Kidney glomerular epithelial cell (primary cell): ENCODE measurements at regions not wholly inside any gene's neighbourhood (a gene's known extent, or its start where the extent isn't known, plus 50 kb on each side); places are given as distances from the start of the nearest gene placed in this dataset.
"Not testable (repeated sequence)": the region's sequence is repeated elsewhere in the genome, so short reads cannot be mapped to it uniquely, and the experiment has no call there.

ENCODE experiments used
- DNase-seq: peaks from one replicate; lab custom pipeline; 2025; lab: John Stamatoyannopoulos, UW

DNA sequence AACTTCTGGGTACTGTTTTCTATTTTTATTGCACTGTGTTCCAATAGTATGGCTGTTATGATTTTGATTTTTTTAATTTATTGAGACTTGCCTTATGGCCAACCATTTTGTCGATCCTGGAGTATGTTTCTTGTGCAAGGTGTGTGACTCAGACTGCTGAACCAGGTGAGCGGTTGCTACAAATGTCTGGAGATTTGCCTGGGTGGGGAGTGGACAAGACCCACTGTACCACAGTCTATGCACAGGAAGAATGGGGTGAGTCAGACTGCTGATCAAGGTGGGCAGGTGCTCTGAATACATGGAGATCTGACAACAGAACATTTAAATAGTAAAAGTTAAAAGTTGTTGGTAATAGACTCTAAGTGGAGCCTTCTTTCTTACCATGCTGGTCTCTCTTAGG, 609.2 kb downstream of the CSNK1G3 start:
- DNase-seq = no peak

- no peak for DNase-seq
Measured at GRCh38 chr5:124114911-124115310, 602.9 kb downstream of the CSNK1G3 start.

- no peak for DNase-seq
Measured at GRCh38 chr5:124111886-124112285, 599.9 kb downstream of the CSNK1G3 start.

- no peak for DNase-seq
Measured at GRCh38 chr5:124110942-124111341, 599.0 kb downstream of the CSNK1G3 start.

GRCh38 chr5:124105326-124105725, 593.3 kb downstream of the CSNK1G3 start:
- no peak for DNase-seq

DNA sequence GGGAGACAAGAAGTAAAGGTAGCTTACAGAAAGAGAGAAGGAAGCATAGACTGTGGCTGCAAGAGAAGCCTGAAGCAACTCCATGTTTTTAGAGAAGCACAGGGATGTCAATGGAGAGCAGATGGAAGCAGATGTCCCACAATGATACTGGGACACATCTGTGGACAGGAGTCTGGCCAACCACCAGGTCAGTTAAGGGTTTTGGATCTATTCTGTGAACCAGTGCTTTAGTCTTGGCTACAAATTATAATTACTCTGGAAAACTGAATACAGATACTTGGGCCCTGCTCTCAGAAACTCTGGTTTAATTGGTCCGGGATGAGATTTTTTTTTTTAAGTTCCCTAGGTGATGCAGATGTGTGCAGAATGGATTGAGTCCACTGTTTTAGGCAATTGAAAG, 592.8 kb downstream of the CSNK1G3 start:
- DNase-seq = no peak

- no peak for DNase-seq
Measured at GRCh38 chr5:124104344-124104743, 592.4 kb downstream of the CSNK1G3 start.

GRCh38 chr5:124103671-124104070, 591.7 kb downstream of the CSNK1G3 start:
- DNase-seq = no peak

DNA sequence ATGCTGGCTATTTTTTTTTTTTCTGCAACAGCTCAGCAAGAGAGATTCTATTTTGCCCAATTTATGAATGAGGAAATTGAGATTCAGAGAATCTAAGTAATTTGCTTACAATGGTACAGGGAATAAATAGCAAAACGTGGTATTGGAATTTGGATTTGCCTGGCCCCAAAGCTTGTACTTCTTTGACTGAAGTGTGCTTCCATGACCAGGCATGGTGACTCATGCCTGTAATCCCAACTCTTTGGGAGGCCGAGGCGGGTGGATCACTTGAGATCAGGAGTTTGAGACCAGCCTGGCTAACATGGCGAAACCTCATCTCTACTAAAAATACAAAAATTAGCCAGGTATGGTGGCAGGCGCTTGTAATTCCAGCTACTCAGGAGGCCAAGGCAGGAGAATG, 591.1 kb downstream of the CSNK1G3 start:
- DNase-seq = not testable (repeated sequence)

- no peak for DNase-seq
Measured at GRCh38 chr5:124102486-124102885, 590.5 kb downstream of the CSNK1G3 start.

- DNase-seq = no peak
Measured at GRCh38 chr5:124093658-124094057, 581.7 kb downstream of the CSNK1G3 start.

DNA sequence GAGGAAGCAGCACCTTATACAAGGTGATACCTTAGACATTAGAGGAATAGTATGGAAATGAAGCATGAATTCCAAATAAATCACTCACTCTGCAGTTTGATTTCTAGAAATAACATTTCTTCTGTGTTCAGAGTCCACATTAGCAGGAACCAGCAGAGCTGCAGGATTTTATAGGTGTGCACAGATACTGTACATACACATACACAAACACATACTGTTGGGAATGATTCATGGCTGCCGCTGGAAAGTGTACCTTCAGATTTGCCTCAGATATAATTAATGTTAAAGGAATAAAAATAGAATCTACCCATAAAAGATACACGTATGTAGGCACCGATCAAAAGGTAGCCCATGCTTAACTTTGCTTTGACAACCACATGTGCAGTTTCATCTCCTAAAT, 578.1 kb downstream of the CSNK1G3 start:
- no peak for DNase-seq

- no peak for DNase-seq
Measured at GRCh38 chr5:124089578-124089977, 577.6 kb downstream of the CSNK1G3 start.

DNA sequence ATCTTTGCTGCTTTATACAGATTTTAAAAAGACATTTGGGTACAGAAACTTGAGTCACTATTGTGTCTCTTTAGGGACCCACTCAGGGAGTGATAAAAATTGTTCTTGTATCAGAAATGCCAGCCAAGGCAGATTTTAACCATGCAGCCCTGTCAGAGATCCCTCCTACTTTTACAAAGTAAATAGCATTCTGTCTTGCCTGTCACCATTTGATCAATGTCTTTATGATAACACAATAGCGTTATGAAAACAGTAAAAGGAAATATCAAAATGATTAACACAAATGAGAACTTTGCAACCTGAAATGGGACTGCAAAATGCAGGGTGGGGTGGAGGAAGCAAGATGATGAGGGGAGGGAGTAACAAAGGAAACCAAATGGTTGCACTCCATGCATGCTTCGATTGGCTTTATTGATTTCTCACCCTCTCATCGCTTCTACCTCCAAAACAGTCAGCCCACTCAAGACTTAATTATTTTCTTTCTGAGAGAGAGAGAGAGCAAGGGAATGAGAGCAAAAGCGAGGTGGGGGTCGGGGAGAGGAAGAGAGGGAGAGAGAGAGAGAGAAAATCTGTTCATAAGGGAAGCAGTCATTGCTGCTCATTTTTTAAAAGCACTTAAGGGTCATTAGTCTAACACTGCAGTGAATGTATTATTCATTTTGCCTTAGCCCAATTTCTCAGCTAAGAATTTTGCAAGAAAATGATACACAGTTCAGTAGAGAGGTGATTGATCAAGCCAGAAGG, 576.5 kb downstream of the CSNK1G3 start:
- no peak for DNase-seq

GRCh38 chr5:124087752-124088151, 575.8 kb downstream of the CSNK1G3 start:
- no peak for DNase-seq

DNA sequence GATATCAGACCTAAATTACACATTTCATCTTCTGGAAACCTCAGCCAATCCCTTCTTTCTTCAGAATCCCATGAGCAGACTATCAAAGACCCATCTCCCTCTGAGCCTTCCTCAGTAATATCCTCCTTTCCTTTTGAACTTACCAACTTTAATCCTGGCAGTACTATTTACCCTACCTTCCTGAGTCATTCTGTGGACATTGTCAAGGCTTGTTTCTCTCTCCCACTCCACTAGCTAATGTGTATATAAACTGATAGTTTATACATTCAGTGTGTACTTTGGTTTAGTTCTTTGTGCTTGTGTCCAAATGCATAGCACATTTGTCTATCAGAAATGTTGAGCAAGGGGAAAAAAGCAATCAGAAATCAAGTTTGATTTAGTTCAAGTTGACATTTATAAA, 568.3 kb downstream of the CSNK1G3 start:
- DNase-seq = no peak

- no peak for DNase-seq
Measured at GRCh38 chr5:124079062-124079461, 567.1 kb downstream of the CSNK1G3 start.

DNA sequence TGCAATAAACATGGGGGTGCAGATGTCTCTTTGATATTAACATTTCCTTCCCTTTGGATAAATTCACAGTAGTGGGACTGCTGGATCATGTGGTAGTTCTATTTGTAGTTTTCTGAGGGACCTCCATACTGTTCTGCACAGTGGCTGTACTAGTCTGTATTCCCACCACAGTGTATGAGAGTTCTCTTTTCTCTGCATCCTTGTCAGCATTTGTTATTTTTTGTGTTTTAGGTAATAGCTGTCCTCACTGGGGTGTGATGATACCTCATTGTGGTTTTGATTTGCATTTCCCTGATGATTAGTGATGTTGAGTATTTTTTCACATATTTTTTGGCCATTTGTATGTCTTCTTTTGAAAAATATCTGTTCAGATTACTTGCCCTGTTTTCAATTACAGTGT, 562.5 kb downstream of the CSNK1G3 start:
- no peak for DNase-seq

DNA sequence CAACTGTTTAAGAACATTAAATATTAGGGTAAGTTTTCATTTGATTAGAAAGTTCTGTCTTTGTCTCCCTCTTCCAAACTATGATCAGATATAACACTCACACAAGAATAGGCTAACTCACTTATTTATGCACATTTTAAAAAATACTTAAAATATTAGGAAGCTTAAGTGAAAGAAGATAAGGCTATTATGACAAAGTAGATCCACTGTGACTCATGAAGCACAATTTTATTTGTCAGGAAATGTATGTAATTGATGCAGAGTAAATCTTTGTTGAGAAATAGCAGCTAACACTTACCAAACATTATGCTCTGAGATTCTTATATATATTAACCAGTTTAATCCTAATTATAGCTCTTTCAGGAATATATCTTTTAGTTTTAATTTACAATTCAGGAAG, 560.6 kb downstream of the CSNK1G3 start:
- no peak for DNase-seq

GRCh38 chr5:124071039-124071438, 559.1 kb downstream of the CSNK1G3 start:
- no peak for DNase-seq

- no peak for DNase-seq
Measured at GRCh38 chr5:124065508-124065907, 553.5 kb downstream of the CSNK1G3 start.

DNA sequence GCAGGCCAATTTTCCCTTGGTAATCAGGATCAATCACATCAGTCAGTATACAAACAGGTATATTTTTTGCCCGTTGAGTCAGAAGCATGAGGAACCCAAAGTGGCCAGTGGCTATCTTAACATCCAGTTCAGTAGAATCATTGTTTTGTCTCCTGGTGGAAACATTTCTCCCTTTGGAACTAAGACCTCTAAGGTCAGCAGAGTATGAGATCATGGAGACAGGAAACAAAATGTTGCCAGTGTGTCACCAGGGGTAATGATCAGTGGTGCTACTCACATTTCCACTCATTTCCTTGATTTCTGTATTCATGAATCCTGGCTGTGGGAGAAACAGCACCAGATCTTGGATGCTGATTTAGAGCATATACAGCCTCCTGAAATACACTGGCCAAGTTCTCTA, 553.0 kb downstream of the CSNK1G3 start:
- DNase-seq = peak; percentile 24

- DNase-seq = no peak
Measured at GRCh38 chr5:124061663-124062062, 549.7 kb downstream of the CSNK1G3 start.

GRCh38 chr5:124061068-124061430, 549.1 kb downstream of the CSNK1G3 start:
- DNase-seq = no peak
